ENCODE measurements at regions not wholly inside any gene's neighbourhood (a gene's known extent, or its start where the extent isn't known, plus 50 kb on each side); places are given as distances from the start of the nearest gene placed in this dataset.
"Not testable (repeated sequence)": the region's sequence is repeated elsewhere in the genome, so short reads cannot be mapped to it uniquely, and the experiment has no call there.

- H3K36me3 Mint-ChIP-seq: peaks cover 3% of the 10 kb centered on the region
- DNase-seq (ENCODE audit: low spot score in 2 of 2): no peak
- H3K27ac Mint-ChIP-seq: no peak overlapping the region
- H3K4me1 Mint-ChIP-seq: peaks cover 18% of the 10 kb centered on the region
- ATAC-seq (ENCODE audit: low read depth): no peak
- no peak overlapping the region for H3K4me3 Mint-ChIP-seq
- H3K9me3 Mint-ChIP-seq: no peaks in the 10 kb centered on the region
- no peaks in the 10 kb centered on the region for H3K27me3 Mint-ChIP-seq
Measured at GRCh38 chr13:99729745-99730144, 228.5 kb downstream of the TM9SF2 start.

- not testable (repeated sequence) for H3K27ac Mint-ChIP-seq; H3K27me3 Mint-ChIP-seq; H3K36me3 Mint-ChIP-seq; H3K4me1 Mint-ChIP-seq; H3K4me3 Mint-ChIP-seq; DNase-seq (ENCODE audit: low spot score in 2 of 2); ATAC-seq (ENCODE audit: low read depth); H3K9me3 Mint-ChIP-seq
Measured at GRCh38 chr13:99727651-99728050, 226.4 kb downstream of the TM9SF2 start.

- H3K27ac Mint-ChIP-seq: no peak overlapping the region
- DNase-seq (ENCODE audit: low spot score in 2 of 2): no peak
- no peaks in the 10 kb centered on the region for H3K9me3 Mint-ChIP-seq
- H3K4me3 Mint-ChIP-seq: no peak overlapping the region
- no peak for ATAC-seq (ENCODE audit: low read depth)
- H3K27me3 Mint-ChIP-seq: no peaks in the 10 kb centered on the region
- H3K36me3 Mint-ChIP-seq: peaks cover 5% of the 10 kb centered on the region
- peaks cover 13% of the 10 kb centered on the region for H3K4me1 Mint-ChIP-seq
Measured at GRCh38 chr13:99726282-99726894, 225.1 kb downstream of the TM9SF2 start.

DNA sequence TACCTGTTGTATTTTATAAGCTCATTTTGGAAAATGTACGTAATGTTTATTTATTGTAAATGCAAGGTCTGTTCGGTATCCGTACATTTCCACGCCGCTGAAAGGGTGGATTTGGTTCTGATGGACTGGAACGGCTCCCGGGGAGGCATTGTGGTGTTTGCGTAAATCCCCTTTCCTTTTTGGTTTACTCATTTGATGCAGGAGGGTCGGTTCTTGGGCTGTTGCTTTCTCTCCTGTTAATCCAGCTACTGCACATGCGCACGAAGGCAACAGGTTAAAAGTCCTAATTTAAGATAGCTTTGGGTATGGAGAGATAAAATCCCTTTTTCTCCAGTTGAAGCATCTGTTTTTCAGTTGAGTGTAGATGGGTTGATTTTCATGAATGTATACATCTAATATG lies 224.4 kb downstream of the TM9SF2 start:
- ATAC-seq (ENCODE audit: low read depth): no peak
- no peak for DNase-seq (ENCODE audit: low spot score in 2 of 2)
- no peaks in the 10 kb centered on the region for H3K27me3 Mint-ChIP-seq
- H3K27ac Mint-ChIP-seq: no peak overlapping the region
- H3K9me3 Mint-ChIP-seq: no peaks in the 10 kb centered on the region
- H3K4me3 Mint-ChIP-seq: no peak overlapping the region
- peaks cover 7% of the 10 kb centered on the region for H3K36me3 Mint-ChIP-seq
- peaks cover 13% of the 10 kb centered on the region for H3K4me1 Mint-ChIP-seq

DNA sequence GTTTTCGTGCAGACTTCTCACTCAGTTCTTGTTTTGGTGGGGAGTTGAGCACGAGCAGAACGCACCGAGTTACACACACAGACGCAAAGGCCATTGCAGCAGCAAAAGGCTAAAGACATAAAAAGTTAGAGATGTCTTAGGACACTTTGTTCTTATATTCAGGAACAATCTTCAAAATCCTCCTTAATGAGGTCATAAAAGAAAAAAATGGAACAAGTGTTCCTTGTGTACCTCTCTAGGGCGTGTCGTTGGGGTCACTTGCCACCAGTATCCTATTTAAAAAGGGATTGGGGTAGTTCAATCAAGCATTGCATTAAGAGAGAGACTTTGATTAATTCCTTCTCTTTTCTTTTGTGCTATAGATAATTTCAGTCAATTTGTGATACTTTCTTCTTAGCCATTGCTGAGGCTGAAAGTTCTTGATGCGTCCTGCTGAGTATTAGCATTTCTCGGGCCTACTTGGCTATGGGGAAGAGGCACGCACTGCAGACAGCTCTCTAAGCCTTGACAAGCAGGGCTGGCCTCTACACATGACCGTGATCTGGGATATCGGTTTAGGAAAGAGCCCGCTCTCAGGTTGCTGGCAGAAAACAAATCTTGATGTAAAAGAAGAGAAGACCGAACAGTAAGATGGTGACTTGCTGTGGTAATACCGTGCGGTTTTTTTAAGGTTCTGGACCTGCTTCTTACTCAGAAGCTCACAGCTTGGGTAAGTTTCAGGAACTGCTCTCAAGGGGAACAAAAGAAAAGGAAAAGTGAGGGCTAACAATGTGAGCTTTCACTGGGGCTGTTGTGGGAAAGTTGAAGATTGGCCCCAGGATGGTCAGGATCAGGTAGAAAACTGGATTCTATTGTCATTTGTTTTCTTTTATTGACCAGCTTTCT lies 223.6 kb downstream of the TM9SF2 start:
- Mint-ChIP-seq H3K4me3 (no peak overlapping the region), H3K27me3 (no peaks in the 10 kb centered on the region), H3K36me3 (peaks cover 11% of the 10 kb centered on the region), H3K4me1 (peaks cover 12% of the 10 kb centered on the region), H3K27ac (no peak overlapping the region), H3K9me3 (peaks cover 2% of the 10 kb centered on the region)
- DNase-seq (ENCODE audit: low spot score in 2 of 2): no peak
- ATAC-seq (ENCODE audit: low read depth): no peak

DNA sequence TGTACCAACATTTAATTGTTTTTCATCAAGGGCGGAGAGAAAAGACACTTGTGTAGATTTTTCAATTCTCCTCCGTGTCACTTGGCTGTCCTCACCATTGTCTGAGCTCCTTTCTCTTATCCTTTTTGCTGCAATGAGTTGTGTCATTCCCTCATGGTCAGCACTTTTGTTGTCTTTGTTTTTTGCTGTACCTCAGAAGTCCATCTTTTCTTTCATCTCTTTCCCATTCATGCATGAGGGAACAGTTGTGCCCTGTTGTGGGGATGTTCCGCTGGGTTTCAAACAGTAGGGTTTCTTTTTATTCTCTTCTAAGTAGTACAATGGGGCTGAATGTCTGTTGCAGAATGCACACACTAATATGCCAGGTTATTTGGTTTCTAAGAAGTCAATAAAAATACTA lies 222.6 kb downstream of the TM9SF2 start:
- no peaks in the 10 kb centered on the region for H3K27me3 Mint-ChIP-seq
- no peak for ATAC-seq (ENCODE audit: low read depth)
- H3K27ac Mint-ChIP-seq: no peak overlapping the region
- peaks cover 12% of the 10 kb centered on the region for H3K4me1 Mint-ChIP-seq
- peaks cover 2% of the 10 kb centered on the region for H3K9me3 Mint-ChIP-seq
- no peak for DNase-seq (ENCODE audit: low spot score in 2 of 2)
- H3K4me3 Mint-ChIP-seq: no peak overlapping the region
- peaks cover 11% of the 10 kb centered on the region for H3K36me3 Mint-ChIP-seq

DNA sequence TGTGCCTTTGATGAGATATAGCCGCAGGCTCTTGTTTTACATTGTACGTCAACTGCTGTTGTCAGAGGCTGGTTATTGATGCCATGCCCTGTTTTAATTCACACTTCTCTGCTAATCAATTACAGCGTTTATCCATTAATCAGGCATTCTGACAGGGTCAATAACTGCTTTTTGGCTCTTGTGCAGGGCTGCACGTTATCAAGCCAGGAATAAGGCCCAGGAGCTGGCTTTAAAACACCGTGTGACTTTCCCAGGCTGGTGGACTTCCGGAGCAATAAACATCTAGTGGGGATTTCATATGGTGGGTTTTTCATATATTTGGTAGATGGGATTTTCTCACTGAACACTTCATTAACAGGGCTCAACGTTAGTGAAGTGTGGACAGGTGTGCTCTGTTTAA lies 221.7 kb downstream of the TM9SF2 start:
- Mint-ChIP-seq H3K4me1 (peaks cover 12% of the 10 kb centered on the region), H3K9me3 (peaks cover 2% of the 10 kb centered on the region), H3K36me3 (peaks cover 11% of the 10 kb centered on the region), H3K27me3 (no peaks in the 10 kb centered on the region), H3K27ac (no peak overlapping the region), H3K4me3 (no peak overlapping the region)
- no peak for DNase-seq (ENCODE audit: low spot score in 2 of 2)
- no peak for ATAC-seq (ENCODE audit: low read depth)

GRCh38 chr13:99722338-99722818 lies 221.1 kb downstream of the TM9SF2 start:
- Mint-ChIP-seq H3K9me3 (peaks cover 2% of the 10 kb centered on the region), H3K4me1 (peaks cover 12% of the 10 kb centered on the region), H3K27me3 (no peaks in the 10 kb centered on the region), H3K27ac (no peak overlapping the region), H3K4me3 (no peak overlapping the region), H3K36me3 (peaks cover 12% of the 10 kb centered on the region)
- ATAC-seq (ENCODE audit: low read depth) (no peak), DNase-seq (ENCODE audit: low spot score in 2 of 2) (no peak)

DNA sequence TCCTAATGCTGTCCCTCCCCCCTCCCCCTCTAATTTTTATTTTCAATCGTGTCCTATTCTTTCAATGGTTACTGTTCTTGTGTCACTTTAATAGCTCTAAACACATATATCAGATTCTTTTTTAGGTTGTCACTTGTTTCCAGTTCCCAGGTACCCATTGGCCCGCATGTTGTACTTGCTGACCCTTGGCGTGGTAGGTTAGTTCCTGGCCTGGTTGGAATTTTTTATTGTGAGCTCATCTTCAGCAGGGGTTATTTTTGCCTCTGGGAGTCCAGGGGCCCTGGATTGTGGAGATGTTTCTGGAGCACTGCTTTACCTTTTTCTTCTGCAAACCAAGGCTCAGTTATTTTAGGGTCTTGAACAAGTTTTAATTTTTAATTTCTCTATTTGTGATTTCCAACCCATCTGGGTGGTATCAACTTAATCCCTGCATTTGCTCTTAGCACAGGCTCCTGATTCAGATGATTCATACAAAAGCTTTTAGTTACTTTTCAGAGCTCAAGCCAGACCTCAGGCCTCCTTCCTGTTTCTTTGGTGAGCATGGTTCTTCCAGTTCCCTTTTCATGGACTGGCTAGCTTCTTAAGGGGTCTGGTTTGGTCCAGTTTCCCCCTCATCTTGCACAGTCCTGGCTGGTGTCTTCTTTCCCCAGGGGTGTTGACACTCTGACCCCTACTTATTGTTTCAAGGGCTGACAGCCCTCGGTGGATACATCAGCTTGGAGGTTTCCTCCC lies 220.5 kb downstream of the TM9SF2 start:
- DNase-seq (ENCODE audit: low spot score in 2 of 2) (no peak), ATAC-seq (ENCODE audit: low read depth) (no peak)
- Mint-ChIP-seq H3K27ac (no peak overlapping the region), H3K27me3 (no peaks in the 10 kb centered on the region), H3K9me3 (peaks cover 2% of the 10 kb centered on the region), H3K4me3 (no peak overlapping the region), H3K4me1 (peaks cover 12% of the 10 kb centered on the region), H3K36me3 (peaks cover 12% of the 10 kb centered on the region)

DNA sequence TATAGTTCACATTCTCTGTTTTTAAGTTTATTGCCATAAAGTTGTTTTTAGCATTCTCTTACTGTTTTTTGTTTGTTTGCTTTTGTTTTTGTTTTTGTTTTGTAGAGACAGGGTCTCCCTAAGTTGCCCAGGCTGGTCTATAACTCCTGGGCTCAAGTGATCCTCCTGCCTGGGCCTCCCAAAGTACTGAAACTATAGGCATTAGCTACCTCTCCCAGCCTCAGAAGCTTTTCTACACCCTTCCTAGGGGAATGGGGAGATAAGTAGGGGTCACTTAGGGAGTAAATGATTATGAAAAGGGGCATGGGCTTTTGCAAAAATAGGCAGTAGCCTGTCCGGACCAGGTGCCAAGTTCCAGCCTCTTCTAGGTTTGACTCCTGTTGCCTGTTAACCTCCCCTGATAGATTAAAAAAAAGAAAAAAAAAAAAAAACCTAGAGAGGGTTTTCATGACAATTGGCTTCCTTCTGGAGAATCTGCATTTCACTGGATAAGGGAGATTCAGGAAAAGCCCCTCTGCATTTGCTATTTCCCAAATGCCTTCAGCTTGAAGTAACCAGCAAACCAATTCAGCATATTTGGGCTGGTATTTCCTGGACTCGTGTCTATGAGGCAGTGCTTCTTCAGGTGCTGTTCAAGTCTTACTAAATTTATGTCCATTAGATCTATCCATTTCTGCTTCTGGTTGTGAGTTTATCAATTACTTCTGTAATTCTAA lies 216.8 kb downstream of the TM9SF2 start:
- no peak for DNase-seq (ENCODE audit: low spot score in 2 of 2)
- ATAC-seq (ENCODE audit: low read depth): no peak
- Mint-ChIP-seq H3K27me3 (no peaks in the 10 kb centered on the region), H3K27ac (no peak overlapping the region), H3K4me3 (no peak overlapping the region), H3K4me1 (peaks cover 7% of the 10 kb centered on the region), H3K9me3 (peaks cover 3% of the 10 kb centered on the region), H3K36me3 (peaks cover 8% of the 10 kb centered on the region)

DNA sequence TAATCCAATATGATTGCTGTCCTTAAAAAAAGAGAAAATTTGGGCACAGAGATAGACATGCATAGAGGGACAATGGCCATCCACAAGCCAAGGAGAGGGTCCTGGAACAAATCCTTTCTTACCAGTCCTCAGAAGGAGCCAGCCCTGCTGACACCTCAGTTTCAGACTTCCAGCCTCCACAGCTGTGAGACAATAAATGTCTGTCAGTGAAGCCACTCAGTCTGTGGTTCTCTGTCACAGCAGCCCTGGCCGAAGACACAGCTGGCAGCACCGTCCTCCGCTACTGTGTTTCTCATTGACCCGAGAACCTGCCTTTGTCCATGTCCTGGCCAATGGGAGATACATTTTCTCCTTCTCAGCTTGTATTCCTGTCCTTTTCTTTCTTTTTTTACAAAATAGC lies 207.9 kb downstream of the TM9SF2 start:
- Mint-ChIP-seq H3K27ac (no peak overlapping the region), H3K4me1 (peaks cover 3% of the 10 kb centered on the region), H3K9me3 (peaks cover 1% of the 10 kb centered on the region), H3K4me3 (no peak overlapping the region), H3K27me3 (no peaks in the 10 kb centered on the region), H3K36me3 (peaks cover 6% of the 10 kb centered on the region)
- DNase-seq (ENCODE audit: low spot score in 2 of 2) (no peak), ATAC-seq (ENCODE audit: low read depth) (no peak)

GRCh38 chr13:99704390-99704789 lies 203.1 kb downstream of the TM9SF2 start:
- Mint-ChIP-seq H3K9me3 (no peaks in the 10 kb centered on the region), H3K27ac (no peak overlapping the region), H3K4me3 (no peak overlapping the region), H3K4me1 (peaks cover 5% of the 10 kb centered on the region), H3K27me3 (no peaks in the 10 kb centered on the region), H3K36me3 (peaks cover 6% of the 10 kb centered on the region)
- ATAC-seq (ENCODE audit: low read depth) (no peak), DNase-seq (ENCODE audit: low spot score in 2 of 2) (no peak)

GRCh38 chr13:99703908-99704307 lies 202.6 kb downstream of the TM9SF2 start:
- Mint-ChIP-seq H3K27me3 (no peaks in the 10 kb centered on the region), H3K4me1 (peaks cover 5% of the 10 kb centered on the region), H3K36me3 (peaks cover 6% of the 10 kb centered on the region), H3K27ac (no peak overlapping the region), H3K9me3 (no peaks in the 10 kb centered on the region), H3K4me3 (no peak overlapping the region)
- no peak for ATAC-seq (ENCODE audit: low read depth)
- no peak for DNase-seq (ENCODE audit: low spot score in 2 of 2)

All from memory B cell (primary cell).